ENCODE measurements at regions not wholly inside any gene's neighbourhood (a gene's known extent, or its start where the extent isn't known, plus 50 kb on each side); places are given as distances from the start of the nearest gene placed in this dataset.

- H3K4me1 ChIP-seq: no peaks in the 10 kb centered on the region
- no peak overlapping the region for H3K27ac ChIP-seq
- DNase-seq: no peak
- H3K36me3 ChIP-seq: no peaks in the 10 kb centered on the region
- no peak overlapping the region for H3K4me3 ChIP-seq
- no peaks in the 10 kb centered on the region for H3K27me3 ChIP-seq
- no peak for TF ChIP-seq POLR2A (IDR thresholded peaks at IDR 0.05)
- TF ChIP-seq, protein P1, sequence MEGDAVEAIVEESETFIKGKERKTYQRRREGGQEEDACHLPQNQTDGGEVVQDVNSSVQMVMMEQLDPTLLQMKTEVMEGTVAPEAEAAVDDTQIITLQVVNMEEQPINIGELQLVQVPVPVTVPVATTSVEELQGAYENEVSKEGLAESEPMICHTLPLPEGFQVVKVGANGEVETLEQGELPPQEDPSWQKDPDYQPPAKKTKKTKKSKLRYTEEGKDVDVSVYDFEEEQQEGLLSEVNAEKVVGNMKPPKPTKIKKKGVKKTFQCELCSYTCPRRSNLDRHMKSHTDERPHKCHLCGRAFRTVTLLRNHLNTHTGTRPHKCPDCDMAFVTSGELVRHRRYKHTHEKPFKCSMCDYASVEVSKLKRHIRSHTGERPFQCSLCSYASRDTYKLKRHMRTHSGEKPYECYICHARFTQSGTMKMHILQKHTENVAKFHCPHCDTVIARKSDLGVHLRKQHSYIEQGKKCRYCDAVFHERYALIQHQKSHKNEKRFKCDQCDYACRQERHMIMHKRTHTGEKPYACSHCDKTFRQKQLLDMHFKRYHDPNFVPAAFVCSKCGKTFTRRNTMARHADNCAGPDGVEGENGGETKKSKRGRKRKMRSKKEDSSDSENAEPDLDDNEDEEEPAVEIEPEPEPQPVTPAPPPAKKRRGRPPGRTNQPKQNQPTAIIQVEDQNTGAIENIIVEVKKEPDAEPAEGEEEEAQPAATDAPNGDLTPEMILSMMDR (IDR thresholded peaks at IDR 0.05): no peak
- H3K9me3 ChIP-seq: no peaks in the 10 kb centered on the region
Measured at GRCh38 chr5:60343102-60343501, 356.9 kb downstream of the DEPDC1B start.

DNA sequence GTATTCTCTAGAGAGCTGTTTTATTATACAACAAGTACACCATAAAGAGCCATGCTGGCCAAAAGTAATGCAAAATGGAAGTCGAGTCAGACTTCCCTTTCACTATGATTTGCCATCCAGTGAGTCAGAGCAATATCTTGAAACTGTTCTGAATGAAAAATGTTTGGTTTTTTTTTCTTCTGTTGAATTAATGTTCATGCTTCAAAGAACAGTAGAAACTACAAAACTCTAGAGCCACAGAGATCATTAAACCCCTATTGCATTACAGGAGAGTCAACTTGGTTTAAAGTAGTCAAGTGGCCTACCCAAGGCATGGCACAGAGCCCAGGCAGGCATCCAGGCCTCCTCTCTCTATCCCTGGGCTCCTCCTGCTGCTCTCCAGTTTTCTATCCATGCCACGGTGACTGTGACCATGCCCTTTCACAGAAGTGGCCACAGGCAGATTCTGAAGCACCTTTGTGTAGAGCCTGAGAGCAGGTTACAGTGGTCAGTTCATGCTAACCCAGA, 358.9 kb downstream of the DEPDC1B start:
- Histone ChIP-seq H3K27me3 (no peaks in the 10 kb centered on the region), H3K4me1 (no peaks in the 10 kb centered on the region), H3K36me3 (no peaks in the 10 kb centered on the region), H3K9me3 (no peaks in the 10 kb centered on the region), H3K4me3 (no peak overlapping the region), H3K27ac (no peak overlapping the region)
- TF ChIP-seq, protein P1 (IDR thresholded peaks at IDR 0.05): no peak
- no peak for TF ChIP-seq POLR2A (IDR thresholded peaks at IDR 0.05)
- no peak for DNase-seq

GRCh38 chr5:60340326-60340725, 359.6 kb downstream of the DEPDC1B start:
- H3K36me3 ChIP-seq: no peaks in the 10 kb centered on the region
- H3K4me3 ChIP-seq: no peak overlapping the region
- H3K27ac ChIP-seq: peak overlapping the region in 1 of 4 donors; percentile 8
- H3K27me3 ChIP-seq: no peaks in the 10 kb centered on the region
- DNase-seq: no peak
- H3K9me3 ChIP-seq: no peaks in the 10 kb centered on the region
- H3K4me1 ChIP-seq: no peaks in the 10 kb centered on the region
- TF ChIP-seq, protein P1 (IDR thresholded peaks at IDR 0.05): no peak
- no peak for TF ChIP-seq POLR2A (IDR thresholded peaks at IDR 0.05)

GRCh38 chr5:60339691-60340201, 360.2 kb downstream of the DEPDC1B start:
- DNase-seq: no peak
- no peak overlapping the region for H3K4me3 ChIP-seq
- H3K4me1 ChIP-seq: no peaks in the 10 kb centered on the region
- peak overlapping the region in 1 of 4 donors; percentile 8 for H3K27ac ChIP-seq
- TF ChIP-seq, protein P1 (IDR thresholded peaks at IDR 0.05): no peak
- TF ChIP-seq POLR2A (IDR thresholded peaks at IDR 0.05): no peak
- no peaks in the 10 kb centered on the region for H3K9me3 ChIP-seq
- H3K27me3 ChIP-seq: no peaks in the 10 kb centered on the region
- no peaks in the 10 kb centered on the region for H3K36me3 ChIP-seq

DNA sequence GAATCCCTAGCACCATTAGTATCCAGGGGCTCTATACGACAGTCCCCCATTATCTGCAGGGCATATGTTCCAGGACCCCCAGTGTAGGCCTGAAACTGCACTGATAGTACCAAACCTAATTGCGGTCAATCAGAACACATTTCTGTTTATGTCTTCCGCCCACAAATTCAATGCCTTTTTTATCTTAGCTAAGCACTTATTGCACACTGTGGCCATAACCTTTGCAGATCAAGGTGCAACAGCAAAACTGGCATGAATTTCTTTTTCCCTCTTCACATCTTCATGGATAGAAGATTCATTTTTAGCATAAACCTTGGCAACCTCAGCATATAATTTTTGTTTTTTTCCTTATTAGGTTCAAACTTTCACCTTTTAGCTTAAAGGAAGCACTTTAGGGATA, 361.1 kb downstream of the DEPDC1B start:
- no peaks in the 10 kb centered on the region for H3K9me3 ChIP-seq
- no peak for TF ChIP-seq POLR2A (IDR thresholded peaks at IDR 0.05)
- TF ChIP-seq, protein P1 (IDR thresholded peaks at IDR 0.05): no peak
- no peak for DNase-seq
- H3K4me1 ChIP-seq: no peaks in the 10 kb centered on the region
- no peaks in the 10 kb centered on the region for H3K27me3 ChIP-seq
- no peak overlapping the region for H3K4me3 ChIP-seq
- no peak overlapping the region for H3K27ac ChIP-seq
- no peaks in the 10 kb centered on the region for H3K36me3 ChIP-seq

GRCh38 chr5:60336491-60336890, 363.5 kb downstream of the DEPDC1B start:
- Histone ChIP-seq H3K27me3 (no peaks in the 10 kb centered on the region), H3K27ac (no peak overlapping the region), H3K36me3 (no peaks in the 10 kb centered on the region), H3K4me1 (no peaks in the 10 kb centered on the region), H3K9me3 (no peaks in the 10 kb centered on the region), H3K4me3 (no peak overlapping the region)
- no peak for TF ChIP-seq POLR2A (IDR thresholded peaks at IDR 0.05)
- TF ChIP-seq, protein P1 (IDR thresholded peaks at IDR 0.05): no peak
- DNase-seq: no peak
